IMR-90 (cell line): ENCODE measurements at regions not wholly inside any gene's neighbourhood (a gene's known extent, or its start where the extent isn't known, plus 50 kb on each side); places are given as distances from the start of the nearest gene placed in this dataset.

ENCODE experiments used
- ATAC-seq: fragments of 200-7000 bp; cut with Tn5 transposase; 2 replicates; pipeline ENCODE4 v1.9.1; 2020; ENCODE audit warnings: low read depth, mild to moderate bottlenecking, moderate library complexity
- BruUV-seq: library from RNA; stranded (reverse); fragments of 400-500 nt; replicated peaks from 2 replicates; lab custom pipeline; 2021; lab: Mats Ljungman, UMichigan
- CTCF ChIA-PET: fragments of 300-600 bp; formaldehyde crosslinking; extraction: SDS; loops from one replicate; lab custom pipeline; 2021; ENCODE audit warnings: antibody characterized with exemption; lab: Yijun Ruan, JAX
- POLR2A ChIA-PET: fragments of 300-600 bp; sonication (Branson Sonifier 250); formaldehyde crosslinking; loops from one replicate; lab custom pipeline; 2022; ENCODE audit warnings: antibody characterized with exemption; ENCODE audit not compliant: unreplicated experiment; lab: Charles Lee
- DNase-seq: peaks from one replicate; pipeline ENCODE4 v3.0.0; 2013
- H2AFZ ChIP-seq: replicated peaks from 2 replicates; pipeline ENCODE3; 2013; ENCODE audit warnings: low read length, mild to moderate bottlenecking; ENCODE audit not compliant: poor library complexity
- H2AK5ac ChIP-seq: 2 replicates; pipeline ENCODE4 v1.6.1; 2013; ENCODE audit warnings: low read depth, low read length, inconsistent platforms
- H2AK9ac ChIP-seq: replicated peaks from 2 replicates; pipeline ENCODE3; 2013; ENCODE audit warnings: mild to moderate bottlenecking, low read depth, low read length, moderate library complexity; ENCODE audit not compliant: poor library complexity
- H2BK120ac ChIP-seq: 2 replicates; pipeline ENCODE4 v1.6.1; 2013; ENCODE audit warnings: low read depth, low read length, inconsistent platforms
- H2BK15ac ChIP-seq: 3 replicates; pipeline ENCODE4 v1.6.1; 2013; ENCODE audit warnings: low read depth, low read length, inconsistent platforms
- H2BK20ac ChIP-seq: 2 replicates; pipeline ENCODE4 v1.6.1; 2013; ENCODE audit warnings: low read depth, mild to moderate bottlenecking, inconsistent platforms, low read length, moderate library complexity
- H2BK5ac ChIP-seq: 2 replicates; pipeline ENCODE4 v1.6.1; 2013; ENCODE audit warnings: mild to moderate bottlenecking, low read depth, low read length, inconsistent platforms; ENCODE audit not compliant: poor library complexity, severe bottlenecking
- H3K14ac ChIP-seq: replicated peaks from 2 replicates; pipeline ENCODE4 v1.6.1; 2013; ENCODE audit warnings: low read depth, low read length, inconsistent platforms
- H3K18ac ChIP-seq: 2 replicates; pipeline ENCODE4 v1.6.1; 2013; ENCODE audit warnings: low read depth, low read length, control low read depth
- H3K23ac ChIP-seq: 2 replicates; pipeline ENCODE4 v1.6.1; 2013; ENCODE audit warnings: low read depth, low read length, inconsistent platforms
- H3K27ac ChIP-seq: 2 replicates; pipeline ENCODE4 v1.5.1; 2013; ENCODE audit warnings: mild to moderate bottlenecking, control low read depth, low read length; ENCODE audit not compliant: insufficient read depth
- H3K27me3 ChIP-seq: 2 replicates; pipeline ENCODE4 v1.6.1; 2013; ENCODE audit warnings: low read length; ENCODE audit not compliant: control insufficient read depth, insufficient read depth
- H3K36me3 ChIP-seq: 2 replicates; pipeline ENCODE4 v1.6.1; 2013; ENCODE audit warnings: low read length, mixed read lengths; ENCODE audit not compliant: control insufficient read depth, insufficient read depth
- H3K4ac ChIP-seq: 2 replicates; pipeline ENCODE4 v1.6.1; 2013; ENCODE audit warnings: low read depth, low read length, inconsistent platforms
- H3K4me1 ChIP-seq: 2 replicates; pipeline ENCODE4 v1.6.1; 2013; ENCODE audit warnings: low read length, mixed read lengths; ENCODE audit not compliant: control insufficient read depth, insufficient read depth
- H3K4me2 ChIP-seq: 2 replicates; pipeline ENCODE4 v1.6.1; 2013; ENCODE audit warnings: low read depth, mild to moderate bottlenecking, control low read depth, low read length, moderate library complexity
- H3K4me3 ChIP-seq: 2 replicates; pipeline ENCODE4 v1.5.1; 2013; ENCODE audit warnings: low read depth, mild to moderate bottlenecking, control low read depth, low read length, moderate library complexity; ENCODE audit not compliant: insufficient read depth
- H3K56ac ChIP-seq: 2 replicates; pipeline ENCODE4 v1.6.1; 2013; ENCODE audit warnings: low read length, inconsistent platforms; ENCODE audit not compliant: insufficient read depth; ENCODE audit errors: extremely low read depth
- H3K79me1 ChIP-seq, 2 experiments: 2 replicates each; pipeline ENCODE4 v1.6.1; 2013; ENCODE audit warnings: low read length in 2 of 2, inconsistent platforms in 1 of 2, low read depth in 1 of 2
- H3K9ac ChIP-seq: 2 replicates; pipeline ENCODE4 v1.6.1; 2013; ENCODE audit warnings: low read depth, low read length, control low read depth
- H3K9me1 ChIP-seq: 2 replicates; pipeline ENCODE4 v1.6.1; 2013; ENCODE audit warnings: low read length, inconsistent platforms; ENCODE audit not compliant: insufficient read depth
- H3K9me3 ChIP-seq: 2 replicates; pipeline ENCODE4 v1.6.1; 2013; ENCODE audit warnings: low read length; ENCODE audit not compliant: control insufficient read depth, insufficient read depth
- H4K20me1 ChIP-seq: 2 replicates; pipeline ENCODE4 v1.6.1; 2013; ENCODE audit warnings: low read length, inconsistent platforms; ENCODE audit not compliant: insufficient read depth
- H4K5ac ChIP-seq: 2 replicates; pipeline ENCODE4 v1.6.1; 2013; ENCODE audit warnings: mild to moderate bottlenecking, low read depth, low read length, control low read depth
- H4K8ac ChIP-seq, 2 experiments: 2 replicates each; pipeline ENCODE4 v1.6.1; 2013; ENCODE audit warnings: low read depth in 2 of 2, low read length in 2 of 2, control low read depth in 1 of 2, inconsistent platforms in 1 of 2
- H4K91ac ChIP-seq: 2 replicates; pipeline ENCODE4 v1.6.1; 2013; ENCODE audit warnings: low read depth, low read length, inconsistent platforms; ENCODE audit not compliant: insufficient read depth
- BHLHE40 ChIP-seq: fragments of 150-350 bp; IDR thresholded peaks from 2 replicates; pipeline ENCODE4 v1.6.1; 2016; ENCODE audit warnings: mild to moderate bottlenecking, low read depth, low read length
- CEBPB ChIP-seq: IDR thresholded peaks from 2 replicates; pipeline ENCODE4 v1.6.1; 2012; ENCODE audit warnings: low read depth, low read length, improper control_type of control experiment
- CHD1 ChIP-seq: IDR thresholded peaks from 2 replicates; pipeline ENCODE4 v1.6.1; 2012; ENCODE audit warnings: low read depth, low read length, improper control_type of control experiment
- CTCF ChIP-seq: conservative IDR thresholded peaks from 2 replicates; pipeline ENCODE4 v1.5.1; 2012; ENCODE audit warnings: mild to moderate bottlenecking, low read depth, low read length, improper control_type of control experiment
- ELK1 ChIP-seq: fragments of 150-350 bp; IDR thresholded peaks from 2 replicates; pipeline ENCODE4 v1.6.1; 2016; ENCODE audit warnings: low read depth, mild to moderate bottlenecking, low read length, moderate library complexity, borderline replicate concordance
- FOS ChIP-seq: fragments of 150-350 bp; IDR thresholded peaks from 2 replicates; pipeline ENCODE4 v1.6.1; 2016; ENCODE audit warnings: low read depth, low read length
- MAFK ChIP-seq: IDR thresholded peaks from 2 replicates; pipeline ENCODE4 v1.6.1; 2012; ENCODE audit warnings: low read depth, low read length, improper control_type of control experiment
- MAZ ChIP-seq: IDR thresholded peaks from 2 replicates; pipeline ENCODE4 v1.6.1; 2012; ENCODE audit warnings: low read depth, mild to moderate bottlenecking, low read length, improper control_type of control experiment, moderate library complexity, borderline replicate concordance
- MXI1 ChIP-seq: IDR thresholded peaks from 2 replicates; pipeline ENCODE4 v1.6.1; 2012; ENCODE audit warnings: low read depth, mild to moderate bottlenecking, low read length, moderate library complexity, borderline replicate concordance
- NFE2L2 ChIP-seq: fragments of 150-350 bp; IDR thresholded peaks from 2 replicates; pipeline ENCODE4 v1.6.1; 2016; ENCODE audit warnings: low read depth, mild to moderate bottlenecking, low read length
- POLR2A ChIP-seq: IDR thresholded peaks from 2 replicates; pipeline ENCODE4 v1.6.1; 2012; ENCODE audit warnings: mild to moderate bottlenecking, low read depth, low read length
- RAD21 ChIP-seq: IDR thresholded peaks from 2 replicates; pipeline ENCODE4 v1.6.1; 2012; ENCODE audit warnings: low read length, improper control_type of control experiment
- RCOR1 ChIP-seq: IDR thresholded peaks from 2 replicates; pipeline ENCODE4 v1.6.1; 2012; ENCODE audit warnings: mild to moderate bottlenecking, low read length, improper control_type of control experiment; ENCODE audit not compliant: insufficient replicate concordance
- RFX5 ChIP-seq: IDR thresholded peaks from 2 replicates; pipeline ENCODE4 v1.8.0; 2012; ENCODE audit warnings: low read depth, mild to moderate bottlenecking, low read length, moderate library complexity
- SMC3 ChIP-seq: fragments of 150-350 bp; IDR thresholded peaks from 2 replicates; pipeline ENCODE4 v1.6.1; 2016; ENCODE audit warnings: low read depth, mild to moderate bottlenecking, antibody characterized with exemption, low read length, moderate library complexity
- USF2 ChIP-seq: fragments of 150-350 bp; IDR thresholded peaks from 2 replicates; pipeline ENCODE4 v1.6.1; 2017; ENCODE audit warnings: mild to moderate bottlenecking, antibody characterized with exemption, low read length, low read depth
- WGBS, 2 experiments: methylation state at CpG; one replicate each; pipeline versions ENCODE4 v1.1.5 to v1.1.7; 2013; ENCODE audit warnings: missing lambda C conversion rate in 2 of 2; ENCODE audit not compliant: insufficient read length in 1 of 2; ENCODE audit errors: extremely low coverage in 2 of 2; 5-methylcytosine and 5-hydroxymethylcytosine counted together
- dilution Hi-C: fragments of 300-500 bp; cut with HindIII; formaldehyde crosslinking; loops from one replicate; pipeline ENCODE4 v1.14.3; 2018; ENCODE audit warnings: low sequenced_read_pairs; ENCODE audit not compliant: unreplicated experiment
- in situ Hi-C: fragments of 300-500 bp; cut with MboI; formaldehyde crosslinking; loops from 3 replicates; pipeline ENCODE4 v1.14.3; 2019; ENCODE audit warnings: low sequenced_read_pairs, inconsistent platforms, mixed read lengths
- intact Hi-C: fragments of 100-400 bp; cut with micrococcal nuclease; formaldehyde crosslinking; loops from 2 replicates; pipeline ENCODE4 v1.10.0; 2022

- no peak overlapping the region for H4K5ac ChIP-seq
- intact Hi-C loops = no loop called here
- WGBS, 2 experiments = no CpG with 5 or more reads among the region's 3 CpGs
- no peak overlapping the region for H4K8ac ChIP-seq
- BruUV-seq = no TSS peak
- H3K27ac ChIP-seq = no peak overlapping the region
- H4K91ac ChIP-seq = no peak overlapping the region
- H3K18ac ChIP-seq = no peak overlapping the region
- H2AK9ac ChIP-seq = no peak overlapping the region
- ChIA-PET POLR2A (no interaction called here), CTCF (no interaction called here)
- H3K14ac ChIP-seq = no peak overlapping the region
- no peak for ATAC-seq
- no peaks in the 10 kb centered on the region for H4K20me1 ChIP-seq
- no peak overlapping the region for H2AK5ac ChIP-seq
- no peak overlapping the region for H3K4ac ChIP-seq
- H3K9me1 ChIP-seq = no peaks in the 10 kb centered on the region
- H3K23ac ChIP-seq = no peak overlapping the region
- H3K79me1 ChIP-seq = no peaks in the 10 kb centered on the region
- no peak overlapping the region for H2BK5ac ChIP-seq
- no peak overlapping the region for H2BK20ac ChIP-seq
- in situ Hi-C loops = no loop called here
- TF ChIP-seq CTCF (no peak), CEBPB (no peak), RFX5 (no peak), RCOR1 (no peak), BHLHE40 (no peak), ELK1 (no peak), CHD1 (no peak), RAD21 (no peak), NFE2L2 (no peak), SMC3 (no peak), MAZ (no peak), MAFK (no peak), FOS (no peak), USF2 (no peak), MXI1 (no peak), POLR2A (no peak)
- H3K9ac ChIP-seq = no peak overlapping the region
- H2BK120ac ChIP-seq = no peak overlapping the region
- no peak for DNase-seq
- H3K27me3 ChIP-seq = no peaks in the 10 kb centered on the region
- H3K36me3 ChIP-seq = no peaks in the 10 kb centered on the region
- no peak overlapping the region for H2AFZ ChIP-seq
- no peak overlapping the region for H3K4me2 ChIP-seq
- H3K4me3 ChIP-seq = no peak overlapping the region
- H3K4me1 ChIP-seq = no peaks in the 10 kb centered on the region
- dilution Hi-C loops = no loop called here
- no peaks in the 10 kb centered on the region for H3K9me3 ChIP-seq
- H3K56ac ChIP-seq = no peak overlapping the region
- H2BK15ac ChIP-seq = no peak overlapping the region
Measured at GRCh38 chr1:30534551-30534940, 188.8 kb downstream of the MATN1 start.
